CD4-positive, alpha-beta T cell treated with Interleukin-6 at 100 ng/mL for 8 hours (primary cell): ENCODE measurements at regions not wholly inside any gene's neighbourhood (a gene's known extent, or its start where the extent isn't known, plus 50 kb on each side); places are given as distances from the start of the nearest gene placed in this dataset.

Experiments
- DNase-seq: peaks from one replicate; pipeline ENCODE4 v3.0.0-alpha.2; 2020; ENCODE audit warnings: mixed read lengths, low spot score

DNA sequence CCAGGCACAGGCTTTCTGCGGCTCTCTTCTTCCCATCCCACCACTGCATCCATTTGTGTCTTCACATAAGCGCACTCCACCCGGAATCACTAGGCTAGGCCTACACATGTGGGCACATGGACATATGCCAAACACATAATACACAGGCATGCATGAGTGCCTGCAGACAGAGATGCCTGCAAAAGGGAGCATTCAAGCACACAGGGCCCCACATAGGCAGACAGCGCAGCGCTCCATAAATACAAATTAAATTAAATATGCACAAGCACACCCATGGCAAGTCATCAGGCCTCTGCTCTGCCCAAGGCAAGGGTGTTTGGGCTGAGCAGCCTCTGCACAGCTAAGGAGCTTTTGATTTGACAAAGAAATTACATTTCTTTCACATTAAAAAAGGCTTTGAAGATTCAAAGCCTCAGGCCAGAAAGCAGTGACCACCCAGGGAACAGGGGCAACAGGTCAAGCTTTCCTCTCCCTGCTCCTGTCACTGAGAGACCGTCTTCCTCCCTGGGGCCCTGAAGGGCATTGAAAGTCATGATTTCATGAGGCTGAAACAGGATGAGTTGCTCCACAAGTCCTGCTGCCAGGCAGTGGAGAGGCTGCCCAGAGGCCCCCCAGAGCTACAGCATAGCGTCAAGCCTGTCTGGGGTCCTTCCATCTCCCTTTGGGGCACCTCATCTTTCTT, 134.2 kb upstream of the LRFN2 start:
- no peak for DNase-seq

GRCh38 chr6:40720375-40720748, 133.2 kb upstream of the LRFN2 start:
- no peak for DNase-seq

GRCh38 chr6:40719671-40720374, 132.7 kb upstream of the LRFN2 start:
- DNase-seq: no peak

DNA sequence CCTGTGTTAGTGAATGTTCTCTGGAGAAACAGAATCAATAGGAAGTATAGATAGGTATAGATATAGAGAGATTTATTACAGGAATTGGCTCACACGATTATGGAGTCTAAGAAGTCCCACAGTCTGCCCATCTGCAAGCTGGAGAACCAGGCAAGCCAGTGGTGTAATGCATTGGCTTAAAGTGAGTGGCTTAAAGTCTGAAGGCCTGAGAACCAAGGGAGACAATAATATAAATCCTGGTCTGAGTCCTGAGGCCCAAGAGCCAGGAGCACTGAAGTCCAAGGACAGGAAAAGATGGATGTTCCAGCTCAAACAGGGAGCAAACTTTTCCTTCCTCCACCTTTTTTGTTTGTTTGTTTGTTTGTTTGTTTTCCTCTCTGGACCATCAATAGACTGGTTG, 131.2 kb upstream of the LRFN2 start:
- DNase-seq: no peak

GRCh38 chr6:40717411-40718057, 130.4 kb upstream of the LRFN2 start:
- DNase-seq: no peak

GRCh38 chr6:40715570-40716403, 128.6 kb upstream of the LRFN2 start:
- DNase-seq: no peak

- DNase-seq: no peak
Measured at GRCh38 chr6:40714576-40715564, 127.7 kb upstream of the LRFN2 start.

DNA sequence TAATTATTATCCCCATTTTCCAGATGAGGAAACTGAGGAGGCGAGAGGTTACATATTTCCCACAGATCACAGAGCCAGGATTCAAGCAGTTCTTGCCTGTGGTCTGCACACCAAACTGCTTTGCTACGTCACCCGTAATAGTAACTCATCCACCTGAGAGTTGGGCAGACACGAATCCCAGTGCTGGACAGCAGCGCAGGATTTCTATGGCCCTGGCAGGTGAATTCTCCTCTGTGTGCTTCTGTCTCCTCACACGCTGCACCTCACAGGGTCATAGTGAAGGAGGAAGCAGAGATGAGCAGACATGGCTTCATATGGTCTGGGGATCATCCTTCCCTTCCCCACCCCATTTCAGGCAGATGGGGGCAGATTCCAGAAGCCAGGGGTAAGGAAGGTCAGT, 127.0 kb upstream of the LRFN2 start:
- no peak for DNase-seq

DNA sequence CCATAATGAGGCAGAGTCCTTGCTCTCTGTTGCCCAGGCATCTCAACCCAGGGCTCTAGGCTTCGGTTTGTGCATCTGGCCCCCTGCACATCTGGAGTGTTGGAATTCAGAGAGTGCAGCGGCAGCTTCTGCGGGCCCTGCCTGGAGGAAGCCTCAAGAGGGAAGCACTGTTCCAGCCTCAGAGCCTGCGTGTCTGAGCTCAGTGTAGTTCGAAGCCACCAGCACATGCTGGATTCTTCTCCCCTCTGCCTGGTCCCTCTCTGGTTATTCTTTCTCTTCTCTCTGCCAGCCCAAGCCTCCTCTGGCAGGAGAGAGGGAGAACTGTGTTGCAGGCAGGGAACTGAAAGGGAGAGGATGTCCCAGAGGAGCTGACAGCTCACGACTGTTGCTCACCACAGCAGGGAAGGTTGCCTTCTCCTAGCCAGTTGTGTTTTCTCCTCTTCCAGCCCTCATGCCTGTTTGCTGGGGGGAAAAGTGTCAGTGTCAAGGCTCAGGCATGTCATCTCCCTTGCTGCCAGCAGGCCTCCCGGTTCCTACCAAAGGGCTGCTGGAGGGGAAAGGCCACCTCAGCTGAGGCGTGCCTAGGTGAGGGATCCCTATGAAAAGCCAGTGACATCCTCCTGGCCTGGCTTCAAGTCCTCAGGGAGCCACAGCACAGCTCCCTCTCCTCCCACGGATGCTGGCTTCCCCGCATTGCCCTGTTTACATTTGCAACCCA, 126.0 kb upstream of the LRFN2 start:
- DNase-seq: no peak

- DNase-seq: no peak
Measured at GRCh38 chr6:40710626-40711330, 123.6 kb upstream of the LRFN2 start.

DNA sequence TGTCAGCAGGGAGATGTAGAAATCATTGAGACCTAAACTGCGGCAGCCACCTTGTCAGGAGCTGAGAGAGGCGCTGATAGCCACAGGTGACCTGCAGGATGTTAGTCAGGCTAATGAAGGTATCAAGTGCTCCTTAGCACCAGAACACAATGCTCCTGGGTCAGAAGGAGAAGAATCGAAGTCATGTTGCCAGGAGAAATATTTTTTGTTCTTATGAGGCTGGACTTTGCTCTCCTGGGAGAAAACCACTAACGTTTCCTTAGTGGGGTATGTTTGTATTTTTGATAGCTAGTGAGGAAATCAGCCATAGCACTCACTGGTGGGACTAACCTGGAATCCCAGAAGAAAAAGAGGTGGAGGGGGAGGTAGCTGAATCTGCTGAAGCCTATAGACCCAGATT, 120.9 kb upstream of the LRFN2 start:
- no peak for DNase-seq

- DNase-seq: no peak
Measured at GRCh38 chr6:40706178-40706577, 119.0 kb upstream of the LRFN2 start.

DNA sequence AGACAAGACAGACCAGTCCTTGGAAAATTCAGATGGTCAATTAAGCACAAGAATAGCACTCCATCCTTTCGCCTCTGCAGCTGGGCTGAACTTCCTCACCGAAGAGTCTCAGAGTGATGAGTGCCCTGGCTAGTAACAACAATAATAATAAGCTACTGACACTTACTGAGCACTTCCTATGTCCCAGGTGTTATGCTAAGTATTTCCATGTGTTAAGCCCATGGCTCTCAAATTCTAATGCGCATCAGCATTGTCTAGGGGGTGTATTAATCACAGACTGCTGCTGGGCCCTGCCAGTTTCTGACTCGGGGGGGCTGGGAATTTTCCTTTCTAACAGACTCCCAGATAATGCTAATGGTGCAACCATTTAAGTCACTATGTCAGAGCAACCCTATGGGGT, 118.2 kb upstream of the LRFN2 start:
- DNase-seq: no peak

- no peak for DNase-seq
Measured at GRCh38 chr6:40701352-40702007, 114.3 kb upstream of the LRFN2 start.

DNA sequence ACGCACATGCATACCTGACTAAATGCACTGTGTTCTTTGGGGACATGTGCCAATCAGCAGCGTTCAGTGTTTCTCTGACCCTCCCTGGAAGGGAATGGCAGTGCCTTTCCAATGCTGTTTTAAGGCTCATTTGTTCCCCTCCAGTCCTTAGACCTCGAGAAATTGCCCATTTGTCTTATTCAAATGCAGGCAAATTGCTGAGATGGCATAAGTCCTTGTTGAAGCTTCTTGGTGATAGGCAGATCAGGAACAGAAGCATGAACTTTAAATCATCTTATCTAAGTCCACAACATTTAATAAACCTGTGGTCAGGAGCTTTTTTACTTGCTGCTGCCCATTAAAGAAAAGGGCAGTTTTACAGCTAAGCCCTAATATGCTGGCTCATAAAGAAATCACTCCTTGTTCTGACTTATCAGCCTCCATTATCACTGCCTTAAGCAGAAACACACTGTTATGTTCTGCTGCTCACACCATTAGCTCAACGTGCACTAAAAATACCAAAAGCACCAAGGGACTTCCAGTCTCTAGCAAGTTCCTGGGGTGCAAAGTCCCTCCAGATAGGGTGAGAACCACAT, 112.9 kb upstream of the LRFN2 start:
- no peak for DNase-seq

- no peak for DNase-seq
Measured at GRCh38 chr6:40695750-40696415, 108.7 kb upstream of the LRFN2 start.

GRCh38 chr6:40695114-40695513, 108.0 kb upstream of the LRFN2 start:
- DNase-seq: no peak

GRCh38 chr6:40693768-40694167, 106.6 kb upstream of the LRFN2 start:
- DNase-seq: no peak

DNA sequence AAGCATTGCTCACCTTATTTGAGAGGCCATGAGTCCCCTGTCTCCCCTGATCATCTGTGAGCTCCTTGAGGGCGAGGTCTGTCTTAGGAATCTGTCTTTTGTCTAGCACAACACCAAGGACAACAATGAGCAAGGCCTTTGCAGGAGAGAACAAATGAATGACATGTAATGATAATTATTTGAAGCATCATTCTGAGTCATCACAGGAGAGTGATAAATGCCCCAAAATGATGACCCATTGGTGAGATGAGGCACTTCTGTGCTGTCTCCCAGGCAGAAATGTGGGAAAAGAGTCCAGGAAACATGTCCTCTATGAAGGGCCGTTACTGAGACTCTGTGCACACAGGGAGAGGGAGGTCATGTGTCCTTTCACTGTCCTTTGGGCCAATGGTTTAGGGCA, 105.2 kb upstream of the LRFN2 start:
- no peak for DNase-seq
